ENCODE measurements at regions not wholly inside any gene's neighbourhood (a gene's known extent, or its start where the extent isn't known, plus 50 kb on each side); places are given as distances from the start of the nearest gene placed in this dataset.
"Not testable (repeated sequence)": the region's sequence is repeated elsewhere in the genome, so short reads cannot be mapped to it uniquely, and the experiment has no call there.

DNA sequence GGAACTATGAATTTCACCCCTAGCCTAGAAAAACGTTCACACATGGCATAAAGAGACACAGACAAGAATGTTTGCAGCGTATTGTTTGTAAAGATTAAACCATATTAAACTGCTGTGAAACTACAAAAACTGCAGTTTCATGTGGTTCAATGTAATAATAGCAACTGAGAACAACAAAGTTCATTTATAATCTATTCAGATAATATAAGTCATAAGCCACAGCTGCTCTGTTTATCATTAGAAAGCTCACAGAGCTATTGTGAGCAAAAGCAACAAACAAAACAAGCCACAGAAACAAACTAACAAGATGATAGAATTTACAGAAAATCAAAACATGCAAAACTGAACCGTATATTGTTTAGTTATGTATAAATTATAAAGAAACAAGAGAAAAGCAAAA lies 113.5 kb downstream of the AHR start:
- H3K36me3 ChIP-seq (ENCODE audit: control insufficient read depth, insufficient read depth, low read length) = no peaks in the 10 kb centered on the region
- H3K4me2 ChIP-seq (ENCODE audit: low read length) = no peak overlapping the region
- H3K4me3 ChIP-seq (ENCODE audit: low read depth, low read length) = no peak overlapping the region
- H3K4me1 ChIP-seq = no peaks in the 10 kb centered on the region
- H3K27me3 ChIP-seq (ENCODE audit: control insufficient read depth, insufficient read depth, low read length) = no peaks in the 10 kb centered on the region
- no peak overlapping the region for H2AFZ ChIP-seq
- no peaks in the 10 kb centered on the region for H3K79me2 ChIP-seq
- no peaks in the 10 kb centered on the region for H3K9me3 ChIP-seq (ENCODE audit: control insufficient read depth, low read length)
- TF ChIP-seq, protein P1, sequence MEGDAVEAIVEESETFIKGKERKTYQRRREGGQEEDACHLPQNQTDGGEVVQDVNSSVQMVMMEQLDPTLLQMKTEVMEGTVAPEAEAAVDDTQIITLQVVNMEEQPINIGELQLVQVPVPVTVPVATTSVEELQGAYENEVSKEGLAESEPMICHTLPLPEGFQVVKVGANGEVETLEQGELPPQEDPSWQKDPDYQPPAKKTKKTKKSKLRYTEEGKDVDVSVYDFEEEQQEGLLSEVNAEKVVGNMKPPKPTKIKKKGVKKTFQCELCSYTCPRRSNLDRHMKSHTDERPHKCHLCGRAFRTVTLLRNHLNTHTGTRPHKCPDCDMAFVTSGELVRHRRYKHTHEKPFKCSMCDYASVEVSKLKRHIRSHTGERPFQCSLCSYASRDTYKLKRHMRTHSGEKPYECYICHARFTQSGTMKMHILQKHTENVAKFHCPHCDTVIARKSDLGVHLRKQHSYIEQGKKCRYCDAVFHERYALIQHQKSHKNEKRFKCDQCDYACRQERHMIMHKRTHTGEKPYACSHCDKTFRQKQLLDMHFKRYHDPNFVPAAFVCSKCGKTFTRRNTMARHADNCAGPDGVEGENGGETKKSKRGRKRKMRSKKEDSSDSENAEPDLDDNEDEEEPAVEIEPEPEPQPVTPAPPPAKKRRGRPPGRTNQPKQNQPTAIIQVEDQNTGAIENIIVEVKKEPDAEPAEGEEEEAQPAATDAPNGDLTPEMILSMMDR (IDR thresholded peaks at IDR 0.05) = no peak
- no peak overlapping the region for H3K27ac ChIP-seq
- no peak overlapping the region for H3K9ac ChIP-seq

DNA sequence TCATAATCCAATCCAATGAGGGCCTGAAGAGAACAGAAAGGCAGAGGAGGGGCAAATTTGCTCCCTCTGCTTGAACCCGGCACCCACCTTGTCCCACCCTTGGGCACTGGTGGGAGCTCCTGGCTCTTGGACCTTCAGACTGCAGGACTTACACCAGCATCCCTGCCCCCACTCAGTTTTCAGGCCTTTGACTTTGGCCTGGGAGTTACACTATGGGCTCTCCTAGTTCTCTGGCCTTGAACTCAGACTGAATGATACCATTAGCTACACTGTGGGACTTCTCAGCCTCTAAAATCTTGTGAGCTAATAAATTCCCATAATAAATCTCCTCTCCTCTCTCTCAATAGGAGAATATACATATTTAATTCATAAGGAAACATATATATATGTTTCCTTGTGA lies 114.4 kb downstream of the AHR start:
- Histone ChIP-seq H3K4me3 (ENCODE audit: low read depth, low read length) (no peak overlapping the region), H3K27me3 (ENCODE audit: control insufficient read depth, insufficient read depth, low read length) (no peaks in the 10 kb centered on the region), H3K9ac (no peak overlapping the region), H2AFZ (no peak overlapping the region), H3K4me1 (no peaks in the 10 kb centered on the region), H3K27ac (no peak overlapping the region), H3K79me2 (no peaks in the 10 kb centered on the region), H3K4me2 (ENCODE audit: low read length) (no peak overlapping the region), H3K36me3 (ENCODE audit: control insufficient read depth, insufficient read depth, low read length) (no peaks in the 10 kb centered on the region), H3K9me3 (ENCODE audit: control insufficient read depth, low read length) (no peaks in the 10 kb centered on the region)
- TF ChIP-seq, protein P1 (IDR thresholded peaks at IDR 0.05) = no peak

DNA sequence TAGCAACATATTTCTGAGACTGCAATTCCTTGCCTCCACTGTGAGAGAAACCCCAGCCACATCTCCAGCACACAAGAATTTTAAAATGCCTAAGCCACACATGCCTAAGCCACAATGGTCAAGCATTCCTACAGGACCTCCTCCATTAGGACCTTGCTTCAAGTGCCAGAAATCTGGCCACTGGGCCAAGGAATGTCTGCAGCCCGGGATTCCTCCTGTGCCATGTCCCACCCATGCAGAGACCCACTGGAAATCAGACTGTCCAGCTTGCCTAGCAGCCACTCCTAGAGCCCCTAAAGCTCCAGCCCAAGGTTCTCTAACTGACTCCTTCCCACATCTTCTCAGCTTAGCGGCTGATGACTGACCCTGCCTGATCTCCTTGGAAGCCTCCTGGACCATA lies 117.5 kb downstream of the AHR start:
- H3K79me2 ChIP-seq = no peaks in the 10 kb centered on the region
- H3K9me3 ChIP-seq (ENCODE audit: control insufficient read depth, low read length) = no peaks in the 10 kb centered on the region
- H3K4me3 ChIP-seq (ENCODE audit: low read depth, low read length) = no peak overlapping the region
- H3K27me3 ChIP-seq (ENCODE audit: control insufficient read depth, insufficient read depth, low read length) = no peaks in the 10 kb centered on the region
- H2AFZ ChIP-seq = no peak overlapping the region
- no peak overlapping the region for H3K27ac ChIP-seq
- no peaks in the 10 kb centered on the region for H3K4me1 ChIP-seq
- H3K4me2 ChIP-seq (ENCODE audit: low read length) = no peak overlapping the region
- no peak overlapping the region for H3K9ac ChIP-seq
- TF ChIP-seq, protein P1 (IDR thresholded peaks at IDR 0.05) = no peak
- no peaks in the 10 kb centered on the region for H3K36me3 ChIP-seq (ENCODE audit: control insufficient read depth, insufficient read depth, low read length)

DNA sequence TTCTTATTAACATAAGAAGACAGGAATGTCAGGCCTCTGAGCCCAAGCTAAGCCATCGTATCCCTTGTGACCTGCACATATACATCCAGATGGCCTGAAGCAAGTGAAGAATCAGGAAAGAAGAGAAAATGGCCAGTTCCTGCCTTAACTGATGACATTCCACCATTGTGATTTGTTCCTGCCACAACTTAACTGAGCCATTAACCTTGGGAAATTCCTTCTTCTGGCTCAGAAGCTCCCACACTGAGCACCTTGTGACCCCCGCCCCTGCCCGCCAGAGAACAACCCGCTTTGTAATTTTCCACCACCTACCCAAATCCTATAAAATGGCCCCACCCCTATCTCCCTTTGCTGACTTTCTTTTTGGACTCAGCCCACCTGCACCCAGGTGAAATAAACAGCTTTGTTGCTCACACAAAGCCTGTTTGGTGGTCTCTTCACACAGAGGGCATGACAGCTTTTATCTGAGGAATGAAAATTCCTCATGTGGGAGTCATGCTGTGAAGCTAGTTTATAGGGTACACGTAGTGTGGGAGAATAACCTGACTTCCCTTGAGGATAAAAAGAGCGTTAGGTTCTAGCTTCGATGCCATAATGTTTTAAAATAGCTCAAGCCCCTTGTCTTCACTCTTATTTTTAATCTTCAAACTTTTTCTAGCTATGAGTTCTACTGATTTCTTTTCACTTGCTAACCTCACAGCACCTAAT lies 122.0 kb downstream of the AHR start:
- H3K4me1 ChIP-seq; H3K36me3 ChIP-seq (ENCODE audit: control insufficient read depth, insufficient read depth, low read length); H3K4me3 ChIP-seq (ENCODE audit: low read depth, low read length); H3K79me2 ChIP-seq; H2AFZ ChIP-seq; H3K9me3 ChIP-seq (ENCODE audit: control insufficient read depth, low read length); H3K27me3 ChIP-seq (ENCODE audit: control insufficient read depth, insufficient read depth, low read length); H3K4me2 ChIP-seq (ENCODE audit: low read length); H3K27ac ChIP-seq; H3K9ac ChIP-seq: not testable (repeated sequence)

DNA sequence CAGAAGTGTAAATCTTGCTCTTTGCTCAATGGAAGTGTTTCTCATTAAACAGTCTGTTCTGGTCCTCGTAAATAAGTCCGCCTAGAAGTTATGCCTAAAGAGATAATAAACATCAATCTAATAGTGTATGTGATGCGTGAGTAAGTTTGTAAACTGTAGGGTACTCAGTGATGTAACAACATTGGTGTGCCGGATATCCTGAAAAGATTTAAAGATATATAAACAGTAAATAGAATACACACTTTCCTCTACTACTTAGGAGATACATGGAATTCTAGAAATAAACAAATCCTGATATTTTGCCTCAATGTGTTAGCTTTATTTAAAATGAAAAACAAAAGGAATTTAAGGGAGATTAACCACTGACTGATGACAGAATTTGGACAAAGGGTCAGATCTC lies 123.5 kb downstream of the AHR start:
- H2AFZ ChIP-seq = no peak overlapping the region
- TF ChIP-seq, protein P1 (IDR thresholded peaks at IDR 0.05) = no peak
- no peaks in the 10 kb centered on the region for H3K4me1 ChIP-seq
- H3K79me2 ChIP-seq = no peaks in the 10 kb centered on the region
- no peak overlapping the region for H3K4me3 ChIP-seq (ENCODE audit: low read depth, low read length)
- H3K4me2 ChIP-seq (ENCODE audit: low read length) = no peak overlapping the region
- no peak overlapping the region for H3K27ac ChIP-seq
- no peaks in the 10 kb centered on the region for H3K9me3 ChIP-seq (ENCODE audit: control insufficient read depth, low read length)
- H3K36me3 ChIP-seq (ENCODE audit: control insufficient read depth, insufficient read depth, low read length) = no peaks in the 10 kb centered on the region
- no peaks in the 10 kb centered on the region for H3K27me3 ChIP-seq (ENCODE audit: control insufficient read depth, insufficient read depth, low read length)
- H3K9ac ChIP-seq = no peak overlapping the region
